GM10248 (cell line): ENCODE measurements at regions not wholly inside any gene's neighbourhood (a gene's known extent, or its start where the extent isn't known, plus 50 kb on each side); places are given as distances from the start of the nearest gene placed in this dataset.

Experiments used
- CTCF ChIA-PET: fragments of 300-600 bp; sonication (Branson Sonifier 250); formaldehyde crosslinking; extraction: SDS; loops from one replicate; lab custom pipeline; 2021; ENCODE audit warnings: antibody characterized with exemption; lab: Yijun Ruan, JAX
- POLR2A ChIA-PET: fragments of 350-650 bp; sonication (Branson Sonifier 250); formaldehyde crosslinking; extraction: SDS; loops from one replicate; lab custom pipeline; 2020; ENCODE audit warnings: antibody characterized with exemption; lab: Yijun Ruan, JAX
- DNase-seq: peaks from one replicate; pipeline ENCODE4 v3.0.0; 2012; ENCODE audit errors: extremely low spot score
- TF ChIP-seq, protein P1 (sequence below): IDR thresholded peaks from 2 replicates; pipeline ENCODE4 v1.5.1; 2012; ENCODE audit warnings: mild to moderate bottlenecking, low read depth; ENCODE audit errors: extremely low read depth, missing control alignments, control extremely low read depth

DNA sequence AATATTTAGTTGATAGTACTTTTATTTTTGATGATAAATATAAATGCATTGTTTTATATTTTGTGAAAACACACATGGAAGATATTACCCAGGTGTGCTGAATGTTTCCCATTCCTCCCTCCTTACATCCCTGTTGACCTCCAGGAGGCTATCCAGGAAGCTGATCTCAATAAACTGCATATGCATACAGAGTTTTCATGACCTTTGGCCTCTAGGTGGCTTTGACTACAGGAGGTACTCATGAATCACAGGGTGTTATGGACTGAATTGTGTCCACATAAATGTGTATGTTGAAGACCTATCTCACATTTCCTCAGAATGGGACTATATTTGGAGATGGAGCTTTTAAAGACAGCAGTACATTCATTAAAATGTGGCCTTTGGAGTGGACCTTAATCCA is 914.9 kb upstream of the NCAM2 start:
- DNase-seq = no peak
- ChIA-PET CTCF (no interaction called here), POLR2A (no interaction called here)
- TF ChIP-seq, protein P1, sequence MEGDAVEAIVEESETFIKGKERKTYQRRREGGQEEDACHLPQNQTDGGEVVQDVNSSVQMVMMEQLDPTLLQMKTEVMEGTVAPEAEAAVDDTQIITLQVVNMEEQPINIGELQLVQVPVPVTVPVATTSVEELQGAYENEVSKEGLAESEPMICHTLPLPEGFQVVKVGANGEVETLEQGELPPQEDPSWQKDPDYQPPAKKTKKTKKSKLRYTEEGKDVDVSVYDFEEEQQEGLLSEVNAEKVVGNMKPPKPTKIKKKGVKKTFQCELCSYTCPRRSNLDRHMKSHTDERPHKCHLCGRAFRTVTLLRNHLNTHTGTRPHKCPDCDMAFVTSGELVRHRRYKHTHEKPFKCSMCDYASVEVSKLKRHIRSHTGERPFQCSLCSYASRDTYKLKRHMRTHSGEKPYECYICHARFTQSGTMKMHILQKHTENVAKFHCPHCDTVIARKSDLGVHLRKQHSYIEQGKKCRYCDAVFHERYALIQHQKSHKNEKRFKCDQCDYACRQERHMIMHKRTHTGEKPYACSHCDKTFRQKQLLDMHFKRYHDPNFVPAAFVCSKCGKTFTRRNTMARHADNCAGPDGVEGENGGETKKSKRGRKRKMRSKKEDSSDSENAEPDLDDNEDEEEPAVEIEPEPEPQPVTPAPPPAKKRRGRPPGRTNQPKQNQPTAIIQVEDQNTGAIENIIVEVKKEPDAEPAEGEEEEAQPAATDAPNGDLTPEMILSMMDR = no peak

DNA sequence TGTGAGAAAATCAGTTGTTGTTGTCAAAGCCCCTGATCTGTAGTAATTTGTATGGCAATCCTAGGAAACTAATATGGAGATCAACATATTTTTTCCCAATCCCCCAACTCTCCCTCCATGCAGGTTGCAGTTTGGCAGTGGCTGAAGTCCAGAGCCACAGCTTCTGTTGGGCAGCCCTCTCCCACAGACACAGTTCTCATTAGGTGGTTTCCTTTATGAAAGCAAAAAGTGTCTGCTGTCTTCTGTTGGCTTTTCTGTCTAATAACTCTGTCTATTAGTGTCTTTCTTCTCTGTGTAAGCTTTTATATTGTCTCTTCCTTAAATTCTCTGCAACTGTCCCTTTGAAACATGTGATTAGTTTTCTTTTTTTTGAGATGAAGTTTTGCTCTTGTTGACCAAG is 914.3 kb upstream of the NCAM2 start:
- TF ChIP-seq, protein P1 = no peak
- DNase-seq = no peak
- POLR2A ChIA-PET = no interaction called here
- CTCF ChIA-PET = no interaction called here

DNA sequence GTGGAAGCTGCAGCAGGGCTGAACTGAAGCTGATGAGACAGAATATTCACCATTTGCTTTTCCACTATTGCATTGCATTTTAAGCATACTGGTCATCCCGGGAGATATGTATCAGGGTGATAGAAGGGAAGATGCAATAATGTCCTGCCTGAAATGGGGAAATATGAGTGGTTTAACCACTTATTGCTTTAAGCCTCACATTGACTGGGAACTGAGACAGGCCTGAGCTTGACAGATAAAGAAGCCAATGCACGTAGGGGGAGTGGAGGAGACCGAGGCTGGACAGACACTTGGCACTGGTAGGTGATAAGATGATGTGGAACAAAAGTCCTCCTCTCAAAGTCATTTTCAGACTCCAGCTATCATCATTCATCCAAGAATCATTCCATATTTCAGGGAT is 911.7 kb upstream of the NCAM2 start:
- no peak for DNase-seq
- POLR2A ChIA-PET = no interaction called here
- CTCF ChIA-PET = no interaction called here
- TF ChIP-seq, protein P1 = no peak

DNA sequence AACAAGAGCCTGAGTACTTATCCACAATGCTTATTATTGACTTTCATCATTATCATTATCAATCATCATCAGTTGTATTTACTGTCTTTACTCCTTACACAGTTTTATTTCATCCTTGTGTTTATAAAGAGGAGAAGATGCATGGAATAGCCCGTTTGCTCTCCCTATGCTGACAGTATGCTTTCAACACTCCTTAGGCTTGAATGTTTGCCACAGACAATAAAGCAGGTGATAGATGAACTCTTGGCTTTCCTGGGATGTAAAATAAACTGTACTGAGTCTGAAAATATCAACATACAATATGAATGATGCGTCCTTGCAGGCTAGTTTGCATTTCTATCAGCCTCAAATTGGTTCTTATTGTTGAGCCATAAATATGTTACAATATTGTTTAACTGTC is 891.8 kb upstream of the NCAM2 start:
- CTCF ChIA-PET = no interaction called here
- TF ChIP-seq, protein P1 = no peak
- no peak for DNase-seq
- POLR2A ChIA-PET = no interaction called here

DNA sequence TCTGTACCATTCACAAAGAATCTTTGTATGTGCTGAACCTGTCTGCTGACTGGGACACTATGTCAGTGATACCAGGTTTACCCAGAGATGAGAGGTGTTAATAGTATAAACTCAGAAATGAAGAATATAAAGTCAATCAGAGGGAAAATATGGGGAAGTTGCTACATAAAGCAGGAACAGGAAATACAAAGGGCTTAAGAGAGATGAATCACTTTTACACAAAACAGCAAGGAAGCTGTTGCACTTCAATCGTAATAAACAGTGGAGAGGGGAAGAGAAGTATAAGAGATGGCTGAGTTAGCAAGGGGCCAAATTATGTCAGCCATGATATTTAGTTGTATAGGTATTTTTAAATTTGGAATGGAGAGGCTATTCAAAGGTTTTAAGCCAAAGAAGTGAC is 890.2 kb upstream of the NCAM2 start:
- ChIA-PET CTCF (no interaction called here), POLR2A (no interaction called here)
- TF ChIP-seq, protein P1 = no peak
- DNase-seq = no peak

DNA sequence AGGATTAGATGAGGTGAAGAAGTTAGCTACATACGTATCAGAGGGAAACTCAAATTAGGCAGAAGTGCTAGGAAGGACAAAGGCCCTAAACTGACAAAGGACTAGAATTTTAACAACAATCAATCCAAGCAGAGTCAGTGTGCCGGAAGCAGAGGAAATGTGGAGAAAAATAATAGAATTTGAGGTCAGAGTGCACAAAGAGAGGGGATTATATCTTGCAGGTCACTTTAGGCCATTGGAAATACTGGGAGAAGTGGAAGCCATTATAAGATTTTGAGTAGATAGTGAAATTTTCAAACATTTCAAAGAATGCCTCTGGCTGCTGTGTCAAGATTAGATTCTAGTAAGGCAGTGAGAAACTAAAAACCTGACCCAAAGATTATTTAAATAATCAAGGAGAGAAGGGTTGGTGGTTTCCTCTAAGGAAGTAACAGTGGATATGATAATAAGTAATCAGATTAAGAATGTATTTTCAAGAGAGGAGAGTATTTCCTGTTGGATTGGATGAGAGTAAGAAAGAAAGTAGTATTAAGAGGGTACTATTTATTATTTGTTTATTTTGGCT is 889.2 kb upstream of the NCAM2 start:
- no peak for DNase-seq
- TF ChIP-seq, protein P1 = no peak
- POLR2A ChIA-PET = no interaction called here
- CTCF ChIA-PET = no interaction called here

DNA sequence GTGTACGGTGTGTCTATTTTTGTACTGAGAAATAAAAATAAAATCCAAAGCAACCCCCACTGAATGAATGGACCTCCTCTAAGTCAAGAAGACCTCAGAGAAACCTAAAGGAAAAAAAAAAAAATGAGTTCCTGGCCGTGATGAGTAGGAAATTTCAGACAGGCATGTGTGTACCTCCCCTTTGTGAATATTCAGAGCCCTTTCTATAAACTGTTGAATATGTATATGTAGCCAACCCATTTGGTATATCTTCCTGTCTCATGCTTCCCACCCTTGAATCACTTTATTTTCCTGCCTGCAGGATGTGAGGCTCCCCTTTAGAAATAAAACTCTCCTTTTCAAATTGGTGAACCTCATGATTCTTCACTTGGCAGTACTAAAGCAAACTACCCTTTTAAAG is 887.8 kb upstream of the NCAM2 start:
- ChIA-PET CTCF (no interaction called here), POLR2A (no interaction called here)
- DNase-seq = no peak

More for the DNA sequence above, 887.8 kb upstream of the NCAM2 start:
- TF ChIP-seq, protein P1 = no peak
